ENCODE measurements at regions not wholly inside any gene's neighbourhood (a gene's known extent, or its start where the extent isn't known, plus 50 kb on each side); places are given as distances from the start of the nearest gene placed in this dataset.
A peak's percentile ranks its signal among the peaks of the same experiment; 100 is the strongest.

- no peak for TF ChIP-seq CTCF (IDR thresholded peaks at IDR 0.05; ENCODE audit: insufficient read depth, low read length, severe bottlenecking)
- FAIRE-seq = peak; percentile 43
- no peaks in the 10 kb centered on the region for H3K27me3 ChIP-seq (ENCODE audit: control insufficient read depth, insufficient read depth, low read length)
- no peak overlapping the region for H3K4me3 ChIP-seq (ENCODE audit: low read depth, low read length)
- no peak for DNase-seq (ENCODE audit: low read depth)
- H3K36me3 ChIP-seq (ENCODE audit: control insufficient read depth, insufficient read depth, low read length) = no peaks in the 10 kb centered on the region
Observed at GRCh38 chr5:142259758-142260157, 65.1 kb downstream of the SPRY4 start.

- FAIRE-seq (peak; percentile 79), DNase-seq (ENCODE audit: low read depth) (no peak)
- Histone ChIP-seq H3K4me3 (ENCODE audit: low read depth, low read length) (no peak overlapping the region), H3K27me3 (ENCODE audit: control insufficient read depth, insufficient read depth, low read length) (no peaks in the 10 kb centered on the region), H3K36me3 (ENCODE audit: control insufficient read depth, insufficient read depth, low read length) (no peaks in the 10 kb centered on the region)
- no peak for TF ChIP-seq CTCF (IDR thresholded peaks at IDR 0.05; ENCODE audit: insufficient read depth, low read length, severe bottlenecking)
Observed at GRCh38 chr5:142255831-142256230, 69.0 kb downstream of the SPRY4 start.

- FAIRE-seq (no peak), DNase-seq (ENCODE audit: low read depth) (no peak)
- no peak overlapping the region for H3K4me3 ChIP-seq (ENCODE audit: low read depth, low read length)
- no peaks in the 10 kb centered on the region for H3K27me3 ChIP-seq (ENCODE audit: control insufficient read depth, insufficient read depth, low read length)
- H3K36me3 ChIP-seq (ENCODE audit: control insufficient read depth, insufficient read depth, low read length) = no peaks in the 10 kb centered on the region
- no peak for TF ChIP-seq CTCF (IDR thresholded peaks at IDR 0.05; ENCODE audit: insufficient read depth, low read length, severe bottlenecking)
Observed at GRCh38 chr5:142254431-142254830, 70.4 kb downstream of the SPRY4 start.

- no peak for TF ChIP-seq CTCF (IDR thresholded peaks at IDR 0.05; ENCODE audit: insufficient read depth, low read length, severe bottlenecking)
- Histone ChIP-seq H3K36me3 (ENCODE audit: control insufficient read depth, insufficient read depth, low read length) (no peaks in the 10 kb centered on the region), H3K4me3 (ENCODE audit: low read depth, low read length) (no peak overlapping the region), H3K27me3 (ENCODE audit: control insufficient read depth, insufficient read depth, low read length) (no peaks in the 10 kb centered on the region)
- peak; percentile 36 for FAIRE-seq
- no peak for DNase-seq (ENCODE audit: low read depth)
Observed at GRCh38 chr5:142253938-142254337, 70.9 kb downstream of the SPRY4 start.

- DNase-seq (ENCODE audit: low read depth) = no peak
- H3K4me3 ChIP-seq (ENCODE audit: low read depth, low read length) = no peak overlapping the region
- no peak for FAIRE-seq
- no peaks in the 10 kb centered on the region for H3K27me3 ChIP-seq (ENCODE audit: control insufficient read depth, insufficient read depth, low read length)
- TF ChIP-seq CTCF (IDR thresholded peaks at IDR 0.05; ENCODE audit: insufficient read depth, low read length, severe bottlenecking) = no peak
- H3K36me3 ChIP-seq (ENCODE audit: control insufficient read depth, insufficient read depth, low read length) = no peaks in the 10 kb centered on the region
Observed at GRCh38 chr5:142250119-142250518, 74.7 kb downstream of the SPRY4 start.

GRCh38 chr5:142248853-142249462 lies 75.9 kb downstream of the SPRY4 start:
- FAIRE-seq (no peak), DNase-seq (ENCODE audit: low read depth) (peak; percentile 15)
- no peak overlapping the region for H3K4me3 ChIP-seq (ENCODE audit: low read depth, low read length)
- H3K36me3 ChIP-seq (ENCODE audit: control insufficient read depth, insufficient read depth, low read length) = no peaks in the 10 kb centered on the region
- H3K27me3 ChIP-seq (ENCODE audit: control insufficient read depth, insufficient read depth, low read length) = no peaks in the 10 kb centered on the region
- TF ChIP-seq CTCF (IDR thresholded peaks at IDR 0.05; ENCODE audit: insufficient read depth, low read length, severe bottlenecking) = no peak

Data from bronchial epithelial cell (primary cell).